ENCODE measurements at regions not wholly inside any gene's neighbourhood (a gene's known extent, or its start where the extent isn't known, plus 50 kb on each side); places are given as distances from the start of the nearest gene placed in this dataset.

DNA sequence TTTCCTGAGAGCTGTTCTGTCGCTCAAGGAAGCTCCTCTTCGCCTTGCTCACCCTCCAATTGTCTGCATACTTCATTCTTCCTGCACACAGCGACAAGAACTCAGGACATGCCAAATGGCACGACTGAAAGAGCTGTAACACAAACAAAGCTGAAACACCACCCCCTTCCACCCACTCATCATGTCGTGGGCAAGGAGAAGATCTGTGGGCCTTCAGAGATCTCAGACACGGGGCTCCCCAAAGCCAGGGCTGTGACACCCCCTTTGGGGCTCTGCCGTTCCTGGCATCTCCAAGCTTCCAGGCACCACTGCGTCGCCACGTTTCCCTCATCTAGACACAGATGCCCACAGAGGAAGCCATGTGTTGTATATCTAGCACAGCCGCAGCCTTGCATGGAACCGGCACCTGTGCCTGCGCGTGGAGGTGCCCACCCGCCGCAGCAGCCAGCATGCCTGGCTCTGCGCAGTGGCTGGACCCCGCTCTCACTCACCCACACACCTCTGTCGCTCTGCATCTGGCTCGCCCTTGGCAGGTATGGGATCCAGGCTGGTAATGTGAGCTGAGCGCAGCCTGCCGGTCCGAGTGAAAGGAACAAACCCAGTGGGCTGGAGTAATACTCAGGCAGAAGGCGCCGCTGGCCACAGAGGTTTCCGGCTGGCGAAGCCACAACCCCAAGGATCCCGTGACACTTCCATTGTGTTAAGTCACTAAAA, 676.4 kb upstream of the INTU start:
- TF ChIP-seq, protein P1, sequence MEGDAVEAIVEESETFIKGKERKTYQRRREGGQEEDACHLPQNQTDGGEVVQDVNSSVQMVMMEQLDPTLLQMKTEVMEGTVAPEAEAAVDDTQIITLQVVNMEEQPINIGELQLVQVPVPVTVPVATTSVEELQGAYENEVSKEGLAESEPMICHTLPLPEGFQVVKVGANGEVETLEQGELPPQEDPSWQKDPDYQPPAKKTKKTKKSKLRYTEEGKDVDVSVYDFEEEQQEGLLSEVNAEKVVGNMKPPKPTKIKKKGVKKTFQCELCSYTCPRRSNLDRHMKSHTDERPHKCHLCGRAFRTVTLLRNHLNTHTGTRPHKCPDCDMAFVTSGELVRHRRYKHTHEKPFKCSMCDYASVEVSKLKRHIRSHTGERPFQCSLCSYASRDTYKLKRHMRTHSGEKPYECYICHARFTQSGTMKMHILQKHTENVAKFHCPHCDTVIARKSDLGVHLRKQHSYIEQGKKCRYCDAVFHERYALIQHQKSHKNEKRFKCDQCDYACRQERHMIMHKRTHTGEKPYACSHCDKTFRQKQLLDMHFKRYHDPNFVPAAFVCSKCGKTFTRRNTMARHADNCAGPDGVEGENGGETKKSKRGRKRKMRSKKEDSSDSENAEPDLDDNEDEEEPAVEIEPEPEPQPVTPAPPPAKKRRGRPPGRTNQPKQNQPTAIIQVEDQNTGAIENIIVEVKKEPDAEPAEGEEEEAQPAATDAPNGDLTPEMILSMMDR (IDR thresholded peaks at IDR 0.05; ENCODE audit: insufficient read depth, low read length): no peak
- TF ChIP-seq, protein P2, sequence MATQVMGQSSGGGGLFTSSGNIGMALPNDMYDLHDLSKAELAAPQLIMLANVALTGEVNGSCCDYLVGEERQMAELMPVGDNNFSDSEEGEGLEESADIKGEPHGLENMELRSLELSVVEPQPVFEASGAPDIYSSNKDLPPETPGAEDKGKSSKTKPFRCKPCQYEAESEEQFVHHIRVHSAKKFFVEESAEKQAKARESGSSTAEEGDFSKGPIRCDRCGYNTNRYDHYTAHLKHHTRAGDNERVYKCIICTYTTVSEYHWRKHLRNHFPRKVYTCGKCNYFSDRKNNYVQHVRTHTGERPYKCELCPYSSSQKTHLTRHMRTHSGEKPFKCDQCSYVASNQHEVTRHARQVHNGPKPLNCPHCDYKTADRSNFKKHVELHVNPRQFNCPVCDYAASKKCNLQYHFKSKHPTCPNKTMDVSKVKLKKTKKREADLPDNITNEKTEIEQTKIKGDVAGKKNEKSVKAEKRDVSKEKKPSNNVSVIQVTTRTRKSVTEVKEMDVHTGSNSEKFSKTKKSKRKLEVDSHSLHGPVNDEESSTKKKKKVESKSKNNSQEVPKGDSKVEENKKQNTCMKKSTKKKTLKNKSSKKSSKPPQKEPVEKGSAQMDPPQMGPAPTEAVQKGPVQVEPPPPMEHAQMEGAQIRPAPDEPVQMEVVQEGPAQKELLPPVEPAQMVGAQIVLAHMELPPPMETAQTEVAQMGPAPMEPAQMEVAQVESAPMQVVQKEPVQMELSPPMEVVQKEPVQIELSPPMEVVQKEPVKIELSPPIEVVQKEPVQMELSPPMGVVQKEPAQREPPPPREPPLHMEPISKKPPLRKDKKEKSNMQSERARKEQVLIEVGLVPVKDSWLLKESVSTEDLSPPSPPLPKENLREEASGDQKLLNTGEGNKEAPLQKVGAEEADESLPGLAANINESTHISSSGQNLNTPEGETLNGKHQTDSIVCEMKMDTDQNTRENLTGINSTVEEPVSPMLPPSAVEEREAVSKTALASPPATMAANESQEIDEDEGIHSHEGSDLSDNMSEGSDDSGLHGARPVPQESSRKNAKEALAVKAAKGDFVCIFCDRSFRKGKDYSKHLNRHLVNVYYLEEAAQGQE (IDR thresholded peaks at IDR 0.05; ENCODE audit: insufficient replicate concordance, low read depth): no peak

All from HL-60 (cell line).